Glutamatergic neuron (in vitro differentiated cells): ENCODE measurements at regions not wholly inside any gene's neighbourhood (a gene's known extent, or its start where the extent isn't known, plus 50 kb on each side); places are given as distances from the start of the nearest gene placed in this dataset.

Experiments used
- DNase-seq: peaks from one replicate; pipeline ENCODE4 v3.0.0; 2022
- H3K27ac Mint-ChIP-seq: one replicate; pipeline ENCODE4 v1.8.0; 2020; ENCODE audit warnings: mild to moderate bottlenecking, mixed read lengths, inconsistent platforms; ENCODE audit not compliant: unreplicated experiment
- H3K27me3 Mint-ChIP-seq: one replicate; pipeline ENCODE4 v1.8.0; 2020; ENCODE audit warnings: mild to moderate bottlenecking, moderate library complexity, mixed read lengths, inconsistent platforms; ENCODE audit not compliant: unreplicated experiment
- H3K36me3 Mint-ChIP-seq: one replicate; pipeline ENCODE4 v1.8.0; 2020; ENCODE audit warnings: mild to moderate bottlenecking, mixed read lengths, inconsistent platforms; ENCODE audit not compliant: unreplicated experiment
- H3K4me1 Mint-ChIP-seq: one replicate; pipeline ENCODE4 v1.8.0; 2020; ENCODE audit warnings: mild to moderate bottlenecking, low read depth, mixed read lengths, inconsistent platforms; ENCODE audit not compliant: unreplicated experiment
- H3K4me3 Mint-ChIP-seq: one replicate; pipeline ENCODE4 v1.8.0; 2020; ENCODE audit warnings: mild to moderate bottlenecking, mixed read lengths, inconsistent platforms; ENCODE audit not compliant: unreplicated experiment
- H3K9me3 Mint-ChIP-seq: one replicate; pipeline ENCODE4 v1.8.0; 2020; ENCODE audit warnings: mild to moderate bottlenecking, moderate library complexity, mixed read lengths, inconsistent platforms; ENCODE audit not compliant: unreplicated experiment
- TF ChIP-seq, protein P1 (sequence below): fragments of 200-600 bp; sonication (generic); IDR thresholded peaks from one replicate; pipeline ENCODE4 v1.5.0; 2021; ENCODE audit not compliant: partially characterized antibody, unreplicated experiment

DNA sequence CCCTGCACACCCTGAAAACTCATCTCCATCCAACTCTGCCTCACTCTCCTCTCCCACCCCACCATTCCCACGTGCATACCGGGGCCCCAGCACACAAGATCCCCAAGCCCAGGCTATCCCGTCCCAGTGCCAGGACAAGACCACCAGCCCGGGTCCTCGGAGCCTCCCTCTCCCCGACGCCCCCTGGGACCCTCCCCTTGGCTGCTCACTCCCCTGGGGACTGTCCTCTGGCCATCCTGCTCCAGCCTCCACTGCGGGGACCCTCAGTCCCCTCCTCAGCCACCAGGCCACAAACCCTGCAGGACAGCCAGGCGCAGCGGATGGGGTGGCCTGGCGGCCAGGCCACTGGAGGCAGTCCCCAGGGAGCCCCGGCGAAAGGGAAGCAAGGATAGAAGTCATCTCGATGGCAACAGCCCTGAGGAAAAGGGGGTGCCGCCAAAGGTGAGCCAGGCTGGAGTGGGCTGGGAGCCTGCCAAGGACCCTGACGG, 62.8 kb downstream of the C9orf50 start:
- DNase-seq = no peak
- peaks cover 5% of the 10 kb centered on the region for H3K9me3 Mint-ChIP-seq
- no peaks in the 10 kb centered on the region for H3K36me3 Mint-ChIP-seq
- H3K27ac Mint-ChIP-seq = no peak overlapping the region
- peaks cover 30% of the 10 kb centered on the region for H3K4me1 Mint-ChIP-seq
- no peak overlapping the region for H3K4me3 Mint-ChIP-seq
- TF ChIP-seq, protein P1, sequence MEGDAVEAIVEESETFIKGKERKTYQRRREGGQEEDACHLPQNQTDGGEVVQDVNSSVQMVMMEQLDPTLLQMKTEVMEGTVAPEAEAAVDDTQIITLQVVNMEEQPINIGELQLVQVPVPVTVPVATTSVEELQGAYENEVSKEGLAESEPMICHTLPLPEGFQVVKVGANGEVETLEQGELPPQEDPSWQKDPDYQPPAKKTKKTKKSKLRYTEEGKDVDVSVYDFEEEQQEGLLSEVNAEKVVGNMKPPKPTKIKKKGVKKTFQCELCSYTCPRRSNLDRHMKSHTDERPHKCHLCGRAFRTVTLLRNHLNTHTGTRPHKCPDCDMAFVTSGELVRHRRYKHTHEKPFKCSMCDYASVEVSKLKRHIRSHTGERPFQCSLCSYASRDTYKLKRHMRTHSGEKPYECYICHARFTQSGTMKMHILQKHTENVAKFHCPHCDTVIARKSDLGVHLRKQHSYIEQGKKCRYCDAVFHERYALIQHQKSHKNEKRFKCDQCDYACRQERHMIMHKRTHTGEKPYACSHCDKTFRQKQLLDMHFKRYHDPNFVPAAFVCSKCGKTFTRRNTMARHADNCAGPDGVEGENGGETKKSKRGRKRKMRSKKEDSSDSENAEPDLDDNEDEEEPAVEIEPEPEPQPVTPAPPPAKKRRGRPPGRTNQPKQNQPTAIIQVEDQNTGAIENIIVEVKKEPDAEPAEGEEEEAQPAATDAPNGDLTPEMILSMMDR = no peak
- peaks cover 2% of the 10 kb centered on the region for H3K27me3 Mint-ChIP-seq

- DNase-seq = peak; percentile 45
- no peaks in the 10 kb centered on the region for H3K36me3 Mint-ChIP-seq
- H3K9me3 Mint-ChIP-seq = peaks cover 5% of the 10 kb centered on the region
- peaks cover 2% of the 10 kb centered on the region for H3K27me3 Mint-ChIP-seq
- H3K4me3 Mint-ChIP-seq = peak overlapping the region; percentile 32
- H3K27ac Mint-ChIP-seq = no peak overlapping the region
- TF ChIP-seq, protein P1 = no peak
- H3K4me1 Mint-ChIP-seq = peaks cover 24% of the 10 kb centered on the region
These were observed 63.5 kb downstream of the C9orf50 start for GRCh38 chr9:129557192-129558036.

GRCh38 chr9:129556491-129557191, 64.3 kb downstream of the C9orf50 start:
- TF ChIP-seq, protein P1 = no peak
- Mint-ChIP-seq H3K4me1 (peaks cover 22% of the 10 kb centered on the region), H3K9me3 (peaks cover 5% of the 10 kb centered on the region), H3K4me3 (peak overlapping the region; percentile 32), H3K27me3 (peaks cover 2% of the 10 kb centered on the region), H3K36me3 (no peaks in the 10 kb centered on the region), H3K27ac (peak overlapping the region; percentile 62)
- no peak for DNase-seq

- no peak for DNase-seq
- Mint-ChIP-seq H3K27me3 (peaks cover under 1% of the 10 kb centered on the region), H3K9me3 (peaks cover 6% of the 10 kb centered on the region), H3K27ac (no peak overlapping the region), H3K4me3 (no peak overlapping the region), H3K4me1 (peaks cover 18% of the 10 kb centered on the region), H3K36me3 (no peaks in the 10 kb centered on the region)
- TF ChIP-seq, protein P1 = no peak
These were observed 65.2 kb downstream of the C9orf50 start for GRCh38 chr9:129555512-129556215.
